ENCODE measurements at regions not wholly inside any gene's neighbourhood (a gene's known extent, or its start where the extent isn't known, plus 50 kb on each side); places are given as distances from the start of the nearest gene placed in this dataset.

- Histone ChIP-seq H3K36me3 (ENCODE audit: control insufficient read depth in 2 of 2, insufficient read depth in 2 of 2, low read length in 2 of 2) (no peaks in the 10 kb centered on the region), H3K9me3 (ENCODE audit: control insufficient read depth in 2 of 2, low read length in 2 of 2) (no peaks in the 10 kb centered on the region), H3K4me1 (ENCODE audit: control insufficient read depth, insufficient read depth, low read length) (no peaks in the 10 kb centered on the region), H3K27ac (ENCODE audit: low read length) (no peak overlapping the region), H3K4me3 (ENCODE audit: low read length in 2 of 2) (no peak overlapping the region), H3K27me3 (ENCODE audit: control insufficient read depth in 1 of 2, insufficient read depth in 2 of 2, low read length in 2 of 2) (peaks cover 11 to 14% of the 10 kb centered on the region in 2 donors), H3K9ac (ENCODE audit: low read length in 2 of 2) (no peak overlapping the region)
These were observed 1272.6 kb downstream of the BRD1 start for GRCh38 chr22:48554893-48555572.

GRCh38 chr22:48553694-48554308 lies 1273.9 kb downstream of the BRD1 start:
- H3K4me1 ChIP-seq (ENCODE audit: control insufficient read depth, insufficient read depth, low read length): no peaks in the 10 kb centered on the region

DNA sequence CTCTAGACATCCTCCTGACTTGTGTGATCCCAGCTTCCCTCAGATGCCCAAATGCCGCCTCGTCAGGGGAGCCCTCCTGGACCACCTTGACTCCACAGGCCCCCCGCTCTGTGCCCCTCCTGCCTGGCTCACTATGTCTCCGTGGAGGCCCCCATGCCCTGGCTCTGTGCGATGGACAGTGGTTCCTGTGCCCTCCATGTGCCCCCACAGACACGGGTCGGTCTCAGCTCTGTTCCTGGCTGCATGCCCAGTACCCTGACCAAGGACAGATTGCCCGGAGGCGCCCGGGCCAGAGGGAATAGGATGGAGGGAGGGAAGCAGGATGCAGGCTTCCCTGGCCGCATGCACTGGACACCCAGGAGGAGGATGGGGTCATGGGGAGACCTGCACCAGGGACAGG lies 1274.6 kb downstream of the BRD1 start:
- Histone ChIP-seq H3K4me3 (ENCODE audit: low read length in 2 of 2) (no peak overlapping the region), H3K36me3 (ENCODE audit: control insufficient read depth in 2 of 2, insufficient read depth in 2 of 2, low read length in 2 of 2) (no peaks in the 10 kb centered on the region), H3K9me3 (ENCODE audit: control insufficient read depth in 2 of 2, low read length in 2 of 2) (no peaks in the 10 kb centered on the region), H3K27ac (ENCODE audit: low read length) (no peak overlapping the region), H3K27me3 (ENCODE audit: control insufficient read depth in 1 of 2, insufficient read depth in 2 of 2, low read length in 2 of 2) (peaks cover 14% of the 10 kb centered on the region in 2 donors), H3K9ac (ENCODE audit: low read length in 2 of 2) (no peak overlapping the region), H3K4me1 (ENCODE audit: control insufficient read depth, insufficient read depth, low read length) (no peaks in the 10 kb centered on the region)

More at GRCh38 chr22:48553694-48554308, 1273.9 kb downstream of the BRD1 start:
- Histone ChIP-seq H3K36me3 (ENCODE audit: control insufficient read depth in 2 of 2, insufficient read depth in 2 of 2, low read length in 2 of 2) (no peaks in the 10 kb centered on the region), H3K4me3 (ENCODE audit: low read length in 2 of 2) (no peak overlapping the region), H3K27ac (ENCODE audit: low read length) (no peak overlapping the region), H3K27me3 (ENCODE audit: control insufficient read depth in 1 of 2, insufficient read depth in 2 of 2, low read length in 2 of 2) (peaks cover 14% of the 10 kb centered on the region in 2 donors), H3K9me3 (ENCODE audit: control insufficient read depth in 2 of 2, low read length in 2 of 2) (no peaks in the 10 kb centered on the region), H3K9ac (ENCODE audit: low read length in 2 of 2) (no peak overlapping the region)

DNA sequence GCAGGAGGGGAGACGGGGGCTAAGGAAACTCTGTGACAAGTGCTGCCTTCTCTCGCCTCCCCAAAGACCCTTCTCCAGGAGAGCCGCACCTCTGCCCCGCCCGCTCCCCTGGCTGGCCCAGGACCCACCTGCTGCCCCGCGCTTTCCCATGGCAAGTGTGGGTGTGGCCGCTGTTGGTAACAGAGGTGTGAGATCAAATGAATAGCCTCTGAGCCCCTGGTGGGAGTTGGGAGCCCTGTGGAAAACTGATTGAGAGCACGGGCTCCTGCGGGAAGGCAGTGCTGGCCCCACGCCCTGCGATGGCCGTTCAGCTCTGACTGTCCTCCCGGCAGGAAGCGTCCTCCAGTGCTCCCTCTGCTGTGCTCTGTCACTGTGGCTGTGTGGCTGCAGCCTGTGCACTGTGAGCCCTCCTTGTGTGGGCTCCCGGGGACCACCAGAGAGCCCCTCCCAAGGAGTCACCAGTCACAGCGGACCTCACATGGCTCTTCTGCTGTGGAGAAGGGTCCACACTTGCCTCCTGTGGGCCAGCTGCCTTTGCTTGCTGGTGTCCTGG lies 1275.9 kb downstream of the BRD1 start:
- no peak overlapping the region for H3K9ac ChIP-seq (ENCODE audit: low read length in 2 of 2)
- H3K36me3 ChIP-seq (ENCODE audit: control insufficient read depth in 2 of 2, insufficient read depth in 2 of 2, low read length in 2 of 2): no peaks in the 10 kb centered on the region
- no peaks in the 10 kb centered on the region for H3K9me3 ChIP-seq (ENCODE audit: control insufficient read depth in 2 of 2, low read length in 2 of 2)
- H3K27ac ChIP-seq (ENCODE audit: low read length): no peak overlapping the region
- H3K27me3 ChIP-seq (ENCODE audit: control insufficient read depth in 1 of 2, insufficient read depth in 2 of 2, low read length in 2 of 2): peaks cover 14% of the 10 kb centered on the region in 2 donors
- no peaks in the 10 kb centered on the region for H3K4me1 ChIP-seq (ENCODE audit: control insufficient read depth, insufficient read depth, low read length)
- no peak overlapping the region for H3K4me3 ChIP-seq (ENCODE audit: low read length in 2 of 2)

DNA sequence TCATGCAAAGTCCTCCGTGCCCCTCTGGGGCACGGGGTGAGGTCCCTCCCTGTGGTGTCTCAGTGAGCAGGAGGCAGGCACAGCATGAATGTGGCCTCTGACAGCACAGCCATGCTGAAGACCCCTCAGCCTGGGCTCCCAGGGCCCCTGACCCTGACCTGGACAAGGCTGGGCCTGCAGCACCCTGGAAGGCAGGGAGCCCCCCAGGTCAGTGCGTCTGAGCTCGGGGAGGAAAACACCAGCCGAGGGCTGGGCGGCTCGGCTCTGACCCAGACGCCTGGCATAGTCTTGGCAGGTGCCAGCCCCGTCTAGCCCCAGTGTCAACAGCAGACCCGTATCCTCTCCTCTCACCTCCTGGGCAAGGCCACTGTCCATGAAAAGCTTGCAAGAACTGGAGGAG lies 1276.6 kb downstream of the BRD1 start:
- H3K36me3 ChIP-seq (ENCODE audit: control insufficient read depth in 2 of 2, insufficient read depth in 2 of 2, low read length in 2 of 2): no peaks in the 10 kb centered on the region
- H3K27me3 ChIP-seq (ENCODE audit: control insufficient read depth in 1 of 2, insufficient read depth in 2 of 2, low read length in 2 of 2): peaks cover 14% of the 10 kb centered on the region in 2 donors
- H3K4me3 ChIP-seq (ENCODE audit: low read length in 2 of 2): no peak overlapping the region
- H3K27ac ChIP-seq (ENCODE audit: low read length): no peak overlapping the region
- H3K4me1 ChIP-seq (ENCODE audit: control insufficient read depth, insufficient read depth, low read length): no peaks in the 10 kb centered on the region
- H3K9me3 ChIP-seq (ENCODE audit: control insufficient read depth in 2 of 2, low read length in 2 of 2): no peaks in the 10 kb centered on the region
- H3K9ac ChIP-seq (ENCODE audit: low read length in 2 of 2): no peak overlapping the region

DNA sequence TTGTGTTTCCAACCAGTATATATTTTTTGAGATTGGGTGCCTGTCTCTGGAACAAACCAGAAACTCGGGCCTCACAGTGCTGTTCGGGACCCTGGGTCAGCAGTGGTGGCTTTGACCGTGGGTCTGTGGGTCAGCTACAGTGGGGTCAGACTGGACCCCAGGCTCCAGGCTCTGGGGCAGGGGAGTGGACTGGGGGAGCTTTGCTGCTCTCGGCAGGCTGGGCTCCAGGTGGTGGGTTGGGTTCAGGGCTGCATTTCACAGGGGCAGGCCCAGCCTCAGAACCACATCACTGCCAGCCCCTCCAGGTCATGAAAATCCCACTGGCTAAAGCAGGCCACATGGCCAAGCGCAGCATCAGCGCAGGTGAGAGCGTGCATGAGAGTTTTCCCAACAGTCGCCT lies 1279.3 kb downstream of the BRD1 start:
- H3K27ac ChIP-seq (ENCODE audit: low read length): no peak overlapping the region
- no peak overlapping the region for H3K9ac ChIP-seq (ENCODE audit: low read length in 2 of 2)
- peaks cover 0 to 6% of the 10 kb centered on the region in 2 donors for H3K9me3 ChIP-seq (ENCODE audit: control insufficient read depth in 2 of 2, low read length in 2 of 2)
- H3K4me3 ChIP-seq (ENCODE audit: low read length in 2 of 2): no peak overlapping the region
- no peaks in the 10 kb centered on the region for H3K4me1 ChIP-seq (ENCODE audit: control insufficient read depth, insufficient read depth, low read length)
- H3K27me3 ChIP-seq (ENCODE audit: control insufficient read depth in 1 of 2, insufficient read depth in 2 of 2, low read length in 2 of 2): peaks cover 8 to 14% of the 10 kb centered on the region in 2 donors
- H3K36me3 ChIP-seq (ENCODE audit: control insufficient read depth in 2 of 2, insufficient read depth in 2 of 2, low read length in 2 of 2): no peaks in the 10 kb centered on the region

- H3K4me1 ChIP-seq (ENCODE audit: control insufficient read depth, insufficient read depth, low read length): no peaks in the 10 kb centered on the region
- H3K27me3 ChIP-seq (ENCODE audit: control insufficient read depth in 1 of 2, insufficient read depth in 2 of 2, low read length in 2 of 2): peaks cover 7 to 12% of the 10 kb centered on the region in 2 donors
- no peak overlapping the region for H3K4me3 ChIP-seq (ENCODE audit: low read length in 2 of 2)
- no peak overlapping the region for H3K9ac ChIP-seq (ENCODE audit: low read length in 2 of 2)
- H3K9me3 ChIP-seq (ENCODE audit: control insufficient read depth in 2 of 2, low read length in 2 of 2): peaks cover 0 to 6% of the 10 kb centered on the region in 2 donors
- H3K36me3 ChIP-seq (ENCODE audit: control insufficient read depth in 2 of 2, insufficient read depth in 2 of 2, low read length in 2 of 2): no peaks in the 10 kb centered on the region
- no peak overlapping the region for H3K27ac ChIP-seq (ENCODE audit: low read length)
These were observed 1279.7 kb downstream of the BRD1 start for GRCh38 chr22:48547971-48548370.

- H3K9me3 ChIP-seq (ENCODE audit: control insufficient read depth in 2 of 2, low read length in 2 of 2): peaks cover 0 to 6% of the 10 kb centered on the region in 2 donors
- H3K9ac ChIP-seq (ENCODE audit: low read length in 2 of 2): no peak overlapping the region
- no peak overlapping the region for H3K27ac ChIP-seq (ENCODE audit: low read length)
- H3K36me3 ChIP-seq (ENCODE audit: control insufficient read depth in 2 of 2, insufficient read depth in 2 of 2, low read length in 2 of 2): no peaks in the 10 kb centered on the region
- H3K4me3 ChIP-seq (ENCODE audit: low read length in 2 of 2): no peak overlapping the region
- peaks cover under 1 to 9% of the 10 kb centered on the region in 2 donors for H3K27me3 ChIP-seq (ENCODE audit: control insufficient read depth in 1 of 2, insufficient read depth in 2 of 2, low read length in 2 of 2)
- H3K4me1 ChIP-seq (ENCODE audit: control insufficient read depth, insufficient read depth, low read length): no peaks in the 10 kb centered on the region
These were observed 1280.8 kb downstream of the BRD1 start for GRCh38 chr22:48546653-48547424.

DNA sequence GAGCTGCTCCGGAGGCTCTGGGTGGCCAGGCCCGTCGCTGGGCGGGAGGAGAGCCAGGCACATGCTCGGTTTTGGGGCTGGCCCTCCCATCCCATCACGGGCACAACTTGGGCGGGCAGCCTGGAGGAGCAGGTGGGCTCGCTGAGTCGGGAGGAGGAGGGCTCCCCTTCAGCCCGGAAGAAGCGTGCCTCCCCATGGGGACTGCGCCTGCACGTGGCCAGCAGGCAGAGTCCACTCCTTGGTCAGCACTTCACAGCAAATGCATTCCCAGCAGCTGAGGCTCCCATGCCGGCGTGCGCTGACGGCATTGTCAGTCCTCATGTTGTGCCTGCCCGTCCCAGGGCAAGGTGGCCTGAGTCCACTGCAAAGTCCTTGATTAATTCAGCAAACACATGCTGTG lies 1281.7 kb downstream of the BRD1 start:
- Histone ChIP-seq H3K4me3 (ENCODE audit: low read length in 2 of 2) (no peak overlapping the region), H3K27ac (ENCODE audit: low read length) (no peak overlapping the region), H3K36me3 (ENCODE audit: control insufficient read depth in 2 of 2, insufficient read depth in 2 of 2, low read length in 2 of 2) (no peaks in the 10 kb centered on the region), H3K4me1 (ENCODE audit: control insufficient read depth, insufficient read depth, low read length) (no peaks in the 10 kb centered on the region), H3K27me3 (ENCODE audit: control insufficient read depth in 1 of 2, insufficient read depth in 2 of 2, low read length in 2 of 2) (peaks cover 0 to 6% of the 10 kb centered on the region in 2 donors), H3K9me3 (ENCODE audit: control insufficient read depth in 2 of 2, low read length in 2 of 2) (peaks cover 0 to 6% of the 10 kb centered on the region in 2 donors), H3K9ac (ENCODE audit: low read length in 2 of 2) (no peak overlapping the region)

DNA sequence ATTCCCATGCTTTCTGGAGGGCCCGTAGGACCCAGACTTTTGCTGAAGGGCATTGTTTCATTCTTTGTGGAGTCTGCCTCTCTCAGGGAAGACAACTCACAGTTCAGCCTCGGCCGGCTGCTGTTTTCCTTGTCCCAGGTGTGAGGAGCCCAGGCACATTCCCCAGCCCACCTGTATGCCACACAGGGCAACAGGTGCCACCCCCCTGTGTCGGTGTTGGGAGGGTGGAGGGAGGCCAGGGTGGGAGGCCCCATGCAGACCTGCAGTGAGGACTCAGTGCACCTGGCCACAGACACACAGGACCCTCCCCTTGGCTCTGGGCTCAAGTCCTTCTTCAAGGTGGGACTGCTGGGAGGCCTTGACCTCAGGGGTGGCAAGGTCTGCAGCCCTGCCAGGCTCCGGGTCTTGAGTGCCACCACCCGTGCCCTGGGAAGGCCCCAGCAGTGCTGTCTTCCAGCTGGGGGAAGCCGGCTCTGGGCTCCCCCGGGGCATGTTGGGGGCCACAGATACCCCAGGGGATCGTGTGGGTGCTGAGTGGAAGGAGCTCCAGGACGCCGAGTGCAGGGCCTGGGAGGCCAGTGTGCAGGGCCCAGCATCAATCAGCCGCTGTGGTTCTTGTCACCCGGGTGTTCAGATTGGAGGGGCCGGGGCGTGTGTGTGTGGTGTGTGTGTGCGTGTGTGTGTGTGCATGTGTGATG lies 1286.1 kb downstream of the BRD1 start:
- no peak overlapping the region for H3K27ac ChIP-seq (ENCODE audit: low read length)
- peaks cover 0 to 6% of the 10 kb centered on the region in 2 donors for H3K9me3 ChIP-seq (ENCODE audit: control insufficient read depth in 2 of 2, low read length in 2 of 2)
- no peak overlapping the region for H3K9ac ChIP-seq (ENCODE audit: low read length in 2 of 2)
- H3K36me3 ChIP-seq (ENCODE audit: control insufficient read depth in 2 of 2, insufficient read depth in 2 of 2, low read length in 2 of 2): no peaks in the 10 kb centered on the region
- no peaks in the 10 kb centered on the region for H3K4me1 ChIP-seq (ENCODE audit: control insufficient read depth, insufficient read depth, low read length)
- no peak overlapping the region for H3K4me3 ChIP-seq (ENCODE audit: low read length in 2 of 2)
- peaks cover 0 to 8% of the 10 kb centered on the region in 2 donors for H3K27me3 ChIP-seq (ENCODE audit: control insufficient read depth in 1 of 2, insufficient read depth in 2 of 2, low read length in 2 of 2)

Data from stomach smooth muscle (tissue), 2 donors.